ENCODE measurements at regions not wholly inside any gene's neighbourhood (a gene's known extent, or its start where the extent isn't known, plus 50 kb on each side); places are given as distances from the start of the nearest gene placed in this dataset.

DNA sequence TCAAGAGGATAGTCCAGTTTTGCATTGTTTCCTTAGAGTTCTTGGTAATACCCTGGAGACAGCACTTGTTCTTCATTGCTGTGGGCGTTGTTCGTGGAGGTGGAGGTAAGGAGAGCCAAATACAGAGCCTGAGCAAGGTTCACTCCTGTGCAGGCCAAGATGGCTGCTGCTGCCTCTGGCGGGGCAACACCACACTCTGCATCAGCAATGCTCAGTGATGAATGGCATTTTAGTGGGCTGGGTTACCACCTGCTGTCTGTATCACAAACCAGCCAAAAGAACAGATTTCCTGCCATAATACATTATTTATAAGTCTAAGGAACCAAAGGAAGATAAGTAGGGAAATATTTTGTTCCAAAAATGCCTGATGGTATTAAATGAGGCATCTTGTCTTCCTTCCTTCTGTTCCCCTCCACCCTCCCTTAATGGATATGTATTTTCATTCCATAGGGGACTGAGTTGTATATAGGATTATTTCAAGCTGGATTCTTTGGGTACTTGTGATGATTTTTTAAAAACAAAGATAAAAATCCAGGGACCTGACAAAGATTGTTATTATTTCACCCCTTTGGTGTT lies 61.6 kb upstream of the LIMCH1 start:
- no peaks in the 10 kb centered on the region for H3K4me1 Mint-ChIP-seq
- peaks cover 0 to 6% of the 10 kb centered on the region in 2 donors for H3K27me3 Mint-ChIP-seq
- ATAC-seq (replicated peaks), result no peak
- no peaks in the 10 kb centered on the region for H3K9me3 Mint-ChIP-seq
- no peaks in the 10 kb centered on the region for H3K36me3 Mint-ChIP-seq
- no peak for DNase-seq
- no peak overlapping the region for H3K4me3 Mint-ChIP-seq
- no peak overlapping the region for H3K27ac Mint-ChIP-seq

DNA sequence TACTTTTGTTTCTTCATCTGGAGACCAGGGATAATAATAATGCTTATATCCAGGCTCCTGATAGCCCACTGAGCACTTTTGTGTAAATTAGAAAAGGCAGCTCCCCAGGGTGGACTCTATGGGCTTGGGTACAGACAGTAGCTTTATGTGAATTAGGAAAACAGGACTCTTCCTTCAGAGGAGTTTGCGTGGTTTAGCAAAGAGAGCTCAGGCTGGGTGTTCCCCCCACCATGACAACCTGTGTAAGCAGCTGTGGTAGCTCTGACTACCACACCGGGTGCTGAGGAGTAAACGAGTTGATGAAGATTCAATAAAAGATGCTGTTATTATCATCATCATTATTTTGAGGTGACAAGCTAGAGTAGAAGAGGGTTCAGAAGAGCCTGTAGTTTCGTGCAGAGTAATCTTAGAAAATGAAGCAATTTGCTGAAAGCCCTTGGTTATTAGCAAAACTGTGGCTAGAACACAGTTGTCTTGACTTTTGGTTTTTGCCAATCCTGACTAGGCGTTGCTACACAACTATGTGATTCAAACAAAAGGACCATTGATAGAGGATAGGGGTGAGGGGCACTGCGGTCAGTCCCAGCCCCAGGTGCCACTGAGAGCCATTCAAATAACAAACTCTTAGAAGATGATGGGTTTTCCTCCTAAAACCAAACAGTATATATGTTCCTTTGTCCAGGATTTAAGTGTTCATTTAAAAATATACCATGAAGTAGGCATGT lies 60.6 kb upstream of the LIMCH1 start:
- H3K27ac Mint-ChIP-seq, result no peak overlapping the region
- no peaks in the 10 kb centered on the region for H3K36me3 Mint-ChIP-seq
- H3K4me3 Mint-ChIP-seq, result no peak overlapping the region
- ATAC-seq (replicated peaks), result no peak
- H3K4me1 Mint-ChIP-seq, result no peaks in the 10 kb centered on the region
- no peaks in the 10 kb centered on the region for H3K9me3 Mint-ChIP-seq
- no peak for DNase-seq
- peaks cover 0 to 4% of the 10 kb centered on the region in 2 donors for H3K27me3 Mint-ChIP-seq

DNA sequence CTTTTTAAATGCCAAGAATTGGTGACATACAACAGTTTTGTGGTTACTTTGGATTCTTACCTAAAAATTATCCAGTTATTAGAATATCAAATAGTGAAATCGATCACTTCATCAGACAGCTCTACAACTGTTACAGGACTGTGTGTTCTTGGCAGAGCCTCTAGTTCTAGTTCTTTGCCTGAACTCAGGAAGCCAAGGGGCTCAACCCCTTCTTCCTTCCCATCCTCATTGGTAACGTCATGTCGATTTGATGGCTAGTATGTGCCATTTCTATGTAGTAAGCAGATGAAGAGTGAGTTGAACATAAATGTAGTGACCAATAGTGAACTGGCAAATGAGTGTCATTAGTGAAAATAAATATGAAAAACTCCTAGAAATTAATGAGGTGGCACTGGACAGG lies 59.4 kb upstream of the LIMCH1 start:
- ATAC-seq (replicated peaks) (no peak), DNase-seq (no peak)
- no peak overlapping the region for H3K4me3 Mint-ChIP-seq
- peaks cover 0 to 3% of the 10 kb centered on the region in 2 donors for H3K27me3 Mint-ChIP-seq
- H3K36me3 Mint-ChIP-seq, result no peaks in the 10 kb centered on the region
- H3K4me1 Mint-ChIP-seq, result no peaks in the 10 kb centered on the region
- no peaks in the 10 kb centered on the region for H3K9me3 Mint-ChIP-seq
- H3K27ac Mint-ChIP-seq, result no peak overlapping the region

DNA sequence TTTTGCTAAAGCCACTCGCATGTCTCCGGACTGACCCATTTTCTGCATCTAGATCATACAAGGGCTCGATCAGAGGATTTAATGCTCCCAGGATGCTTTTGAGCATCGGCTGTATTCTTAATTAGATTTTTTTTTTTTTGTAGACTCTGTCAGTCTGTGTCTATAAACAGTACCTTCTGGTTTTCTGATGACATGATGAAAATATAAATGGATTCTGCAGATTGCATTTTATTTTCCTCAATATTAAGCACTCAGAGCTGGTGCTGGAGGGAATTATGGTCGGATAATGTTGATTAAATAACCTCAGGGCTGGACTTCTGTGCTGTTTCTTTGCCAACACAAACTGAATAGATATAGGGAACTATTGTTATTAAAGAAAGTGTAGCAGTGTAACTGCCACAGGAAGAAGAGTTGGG lies 57.1 kb upstream of the LIMCH1 start:
- H3K27me3 Mint-ChIP-seq, result peaks cover 0 to 3% of the 10 kb centered on the region in 2 donors
- H3K36me3 Mint-ChIP-seq, result no peaks in the 10 kb centered on the region
- no peak overlapping the region for H3K27ac Mint-ChIP-seq
- no peaks in the 10 kb centered on the region for H3K4me1 Mint-ChIP-seq
- H3K9me3 Mint-ChIP-seq, result no peaks in the 10 kb centered on the region
- no peak overlapping the region for H3K4me3 Mint-ChIP-seq
- DNase-seq (no peak), ATAC-seq (replicated peaks) (no peak)

DNA sequence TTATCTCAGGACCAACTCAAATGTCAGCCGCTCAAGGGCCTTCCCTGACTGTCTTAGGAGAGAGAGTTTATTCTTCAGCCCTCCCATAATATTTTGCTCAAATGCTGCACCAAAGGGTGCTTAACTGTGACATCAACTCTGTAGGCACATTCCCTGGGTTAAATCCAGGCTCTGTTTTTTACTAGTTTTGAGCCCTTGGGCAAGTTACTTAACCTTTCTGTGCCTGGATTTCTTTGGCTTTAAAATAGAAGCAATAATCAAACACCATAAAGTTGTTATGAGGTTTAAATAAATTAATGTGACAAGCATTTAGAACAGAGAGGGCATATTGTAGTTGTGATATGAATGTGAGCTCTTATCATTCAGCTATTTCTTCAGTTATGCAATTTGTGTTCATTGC lies 54.2 kb upstream of the LIMCH1 start:
- Mint-ChIP-seq H3K9me3 (peaks cover 0 to 3% of the 10 kb centered on the region in 2 donors), H3K27ac (no peak overlapping the region), H3K36me3 (no peaks in the 10 kb centered on the region), H3K4me1 (no peaks in the 10 kb centered on the region), H3K4me3 (no peak overlapping the region), H3K27me3 (no peaks in the 10 kb centered on the region)
- ATAC-seq (replicated peaks) (no peak), DNase-seq (no peak)

DNA sequence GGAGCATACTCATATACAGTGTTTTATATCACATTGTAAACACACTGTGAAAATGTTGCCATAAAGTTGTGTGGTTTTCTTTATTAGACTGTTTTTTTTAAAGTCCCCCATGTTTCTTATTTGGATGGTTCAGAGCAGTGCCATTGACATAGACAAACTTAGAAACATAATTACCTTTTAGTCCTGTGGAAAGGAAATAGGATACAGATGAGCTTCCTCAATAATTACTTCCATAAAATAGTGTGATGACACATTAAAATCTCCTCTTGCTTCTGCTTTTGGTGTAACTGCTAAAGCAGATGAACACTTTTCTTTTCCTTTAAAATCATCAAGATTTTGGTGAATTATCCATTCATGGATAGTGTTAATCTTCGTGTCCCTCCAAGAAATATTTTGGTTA lies 52.9 kb upstream of the LIMCH1 start:
- H3K4me1 Mint-ChIP-seq, result no peaks in the 10 kb centered on the region
- no peak for DNase-seq
- ATAC-seq (replicated peaks), result no peak
- no peaks in the 10 kb centered on the region for H3K36me3 Mint-ChIP-seq
- peaks cover 0 to 3% of the 10 kb centered on the region in 2 donors for H3K9me3 Mint-ChIP-seq
- H3K27me3 Mint-ChIP-seq, result no peaks in the 10 kb centered on the region
- H3K27ac Mint-ChIP-seq, result no peak overlapping the region
- H3K4me3 Mint-ChIP-seq, result no peak overlapping the region

DNA sequence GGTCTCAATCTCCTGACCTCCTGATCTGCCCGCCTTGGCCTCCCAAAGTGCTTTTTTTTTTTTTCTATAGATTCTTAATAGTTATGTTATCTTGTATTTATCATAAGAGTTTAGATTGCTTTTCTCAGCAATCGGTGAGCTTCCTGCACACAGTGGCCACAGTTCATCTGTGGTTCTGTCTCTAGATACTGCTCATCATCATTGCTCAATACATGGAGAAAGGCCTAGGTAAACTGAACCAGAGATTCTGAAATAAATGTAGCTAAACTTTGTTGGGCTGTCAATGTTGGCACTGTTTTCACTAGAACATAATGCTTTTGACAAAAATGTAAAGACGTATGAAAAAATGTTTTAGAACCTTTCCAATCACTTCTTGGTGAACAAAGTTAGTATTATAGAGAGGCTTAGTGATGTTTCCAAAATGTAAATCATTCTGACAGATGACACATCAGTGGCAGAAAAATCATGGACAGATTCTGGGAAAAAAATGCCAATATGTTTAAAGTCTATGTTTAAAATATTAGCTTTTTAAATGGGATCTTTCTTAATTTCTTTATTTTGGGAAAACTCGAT lies 50.0 kb upstream of the LIMCH1 start:
- Mint-ChIP-seq H3K36me3 (no peaks in the 10 kb centered on the region), H3K4me3 (no peak overlapping the region), H3K27me3 (no peaks in the 10 kb centered on the region), H3K4me1 (no peaks in the 10 kb centered on the region), H3K27ac (no peak overlapping the region), H3K9me3 (peaks cover 3% of the 10 kb centered on the region in 2 donors)
- no peak for ATAC-seq (replicated peaks)
- DNase-seq, result no peak
